GM19463 (cell line): ENCODE measurements at regions not wholly inside any gene's neighbourhood (a gene's known extent, or its start where the extent isn't known, plus 50 kb on each side); places are given as distances from the start of the nearest gene placed in this dataset.

Experiments used
- ATAC-seq: cut with Tn5 transposase; IDR thresholded peaks from one replicate; pipeline ENCODE4 v1.9.1; 2021; ENCODE audit warnings: mild to moderate bottlenecking, moderate library complexity; ENCODE audit not compliant: unreplicated experiment

- no peak for ATAC-seq
Measured at GRCh38 chr12:90899456-90900182, 55.4 kb downstream of the CCER1 start.

GRCh38 chr12:90897986-90898385 lies 57.0 kb downstream of the CCER1 start:
- no peak for ATAC-seq

- ATAC-seq = no peak
Measured at GRCh38 chr12:90897316-90897715, 57.7 kb downstream of the CCER1 start.

GRCh38 chr12:90896821-90897220 lies 58.2 kb downstream of the CCER1 start:
- no peak for ATAC-seq

- no peak for ATAC-seq
Measured at GRCh38 chr12:90896164-90896563, 58.8 kb downstream of the CCER1 start.

- ATAC-seq = no peak
Measured at GRCh38 chr12:90888316-90888715, 66.7 kb downstream of the CCER1 start.

GRCh38 chr12:90883456-90883855 lies 71.5 kb downstream of the CCER1 start:
- no peak for ATAC-seq

- no peak for ATAC-seq
Measured at GRCh38 chr12:90871726-90872096, 83.3 kb downstream of the CCER1 start.

- ATAC-seq = no peak
Measured at GRCh38 chr12:90870971-90871725, 83.8 kb downstream of the CCER1 start.

GRCh38 chr12:90868626-90869025 lies 86.3 kb downstream of the CCER1 start:
- no peak for ATAC-seq

GRCh38 chr12:90859591-90859990 lies 95.4 kb downstream of the CCER1 start:
- ATAC-seq = no peak

GRCh38 chr12:90858252-90858651 lies 96.7 kb downstream of the CCER1 start:
- peak; percentile 44 for ATAC-seq

- no peak for ATAC-seq
Measured at GRCh38 chr12:90855534-90855933, 99.4 kb downstream of the CCER1 start.

- ATAC-seq = peak; percentile 74
Measured at GRCh38 chr12:90854136-90854689, 100.8 kb downstream of the CCER1 start.

GRCh38 chr12:90851800-90852718 lies 102.9 kb downstream of the CCER1 start:
- ATAC-seq = no peak

GRCh38 chr12:90842477-90842876 lies 112.5 kb downstream of the CCER1 start:
- no peak for ATAC-seq

GRCh38 chr12:90841336-90841735 lies 113.6 kb downstream of the CCER1 start:
- no peak for ATAC-seq

GRCh38 chr12:90839346-90839745 lies 115.6 kb downstream of the CCER1 start:
- no peak for ATAC-seq

- ATAC-seq = no peak
Measured at GRCh38 chr12:90836689-90837088, 118.3 kb downstream of the CCER1 start.

GRCh38 chr12:90833228-90833627 lies 121.7 kb downstream of the CCER1 start:
- no peak for ATAC-seq

- ATAC-seq = no peak
Measured at GRCh38 chr12:90832427-90832826, 122.5 kb downstream of the CCER1 start.
